IPS DF 4.7 (cell line): ENCODE measurements at regions not wholly inside any gene's neighbourhood (a gene's known extent, or its start where the extent isn't known, plus 50 kb on each side); places are given as distances from the start of the nearest gene placed in this dataset.
"Not testable (repeated sequence)": the region's sequence is repeated elsewhere in the genome, so short reads cannot be mapped to it uniquely, and the experiment has no call there.

ENCODE experiments used
- DNase-seq: peaks from one replicate; pipeline ENCODE4 v3.0.0-alpha.2; 2013; ENCODE audit warnings: low spot score; ENCODE audit errors: extremely low read depth

DNA sequence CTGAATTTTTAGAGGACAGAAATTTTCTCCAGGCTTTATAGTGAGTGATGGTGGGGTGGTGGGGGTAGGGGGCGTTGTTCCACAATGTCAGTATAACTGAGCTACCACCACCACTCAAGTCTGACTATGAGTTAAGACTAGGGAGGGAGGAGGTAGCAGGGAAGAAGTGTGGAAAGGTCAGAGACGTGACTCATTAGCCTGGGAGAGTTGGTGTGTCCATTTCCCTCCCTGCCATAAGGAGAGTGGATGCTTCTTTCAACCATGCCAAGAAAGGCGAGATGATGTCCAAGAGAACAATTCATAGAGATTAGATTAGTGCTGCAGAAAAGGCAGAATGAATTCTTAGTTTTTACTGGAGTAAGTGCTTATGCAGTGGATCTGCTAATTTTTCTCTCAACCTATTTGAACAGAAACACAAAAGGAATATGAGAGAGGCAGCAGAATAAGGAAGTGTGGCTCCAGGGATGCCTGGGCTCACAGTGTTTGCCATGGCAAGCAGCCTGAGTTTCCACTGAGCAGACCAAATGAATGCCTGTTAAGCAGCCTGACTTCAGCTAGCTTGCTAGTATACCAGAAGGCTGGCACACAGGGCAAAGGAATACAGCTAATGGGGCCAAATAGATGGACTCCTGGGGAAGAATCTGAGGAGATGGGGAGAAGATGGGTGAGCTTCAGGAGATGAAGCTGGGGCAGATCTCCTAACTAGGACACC is 708.9 kb downstream of the NTRK3 start:
- DNase-seq = no peak

DNA sequence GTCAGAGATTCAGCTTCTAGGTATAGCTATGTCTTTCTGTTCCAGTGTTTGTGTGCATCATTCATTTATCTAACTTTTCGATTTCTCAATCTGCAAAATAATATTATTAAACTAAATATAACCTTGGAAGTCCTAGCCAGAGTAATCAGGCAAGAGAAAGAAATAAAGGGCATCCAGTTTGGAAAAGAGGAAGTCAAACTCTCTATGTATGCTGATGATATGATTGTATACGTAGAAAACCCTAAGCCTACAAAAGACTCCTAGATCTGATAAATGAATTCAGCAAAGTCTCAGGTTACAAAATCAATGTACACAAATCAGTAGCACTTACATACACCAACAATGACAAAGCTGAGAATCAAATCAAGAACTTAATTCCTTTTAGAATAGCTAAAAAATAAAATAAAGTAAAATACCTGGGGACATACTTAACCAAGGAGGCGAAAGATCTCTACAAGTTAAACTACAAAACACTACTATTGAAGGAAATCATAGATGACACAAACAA is 718.2 kb downstream of the NTRK3 start:
- no peak for DNase-seq

DNA sequence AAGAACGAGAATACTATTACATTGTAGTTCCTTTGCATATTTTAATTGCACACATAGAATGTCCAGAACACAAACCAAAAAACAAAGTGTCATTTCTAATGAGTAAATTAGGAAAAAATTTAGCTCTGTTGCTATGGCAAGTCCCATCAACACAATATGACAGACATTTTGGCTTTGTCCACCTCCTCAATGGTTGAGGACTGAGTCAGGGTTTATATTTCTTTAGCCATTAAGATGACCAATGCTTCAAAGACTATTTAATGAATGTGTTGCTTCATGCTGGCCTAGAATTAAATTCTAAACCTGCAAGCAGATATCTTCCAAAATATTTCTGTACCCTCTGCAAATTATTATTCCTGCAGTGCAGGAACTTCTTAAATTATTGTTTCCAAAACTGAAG is 719.2 kb downstream of the NTRK3 start:
- no peak for DNase-seq

DNA sequence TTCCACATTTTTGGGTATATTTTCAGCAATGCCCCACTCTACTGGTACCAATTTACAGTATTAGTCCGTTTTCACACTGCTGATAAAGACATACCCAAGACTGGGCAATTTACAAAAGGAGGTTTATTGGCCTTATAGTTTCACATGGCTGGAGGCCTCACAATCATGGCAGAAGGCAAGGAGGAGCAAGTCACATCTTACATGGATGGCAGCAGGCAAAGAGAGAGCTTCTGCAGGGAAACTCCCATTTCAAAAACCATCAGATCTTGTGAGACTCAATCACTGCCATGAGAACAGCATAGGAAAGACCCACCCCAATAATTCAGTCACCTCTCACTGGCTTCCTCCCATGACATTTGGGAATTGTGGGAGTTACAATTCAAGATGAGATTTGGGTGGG is 722.9 kb downstream of the NTRK3 start:
- DNase-seq = not testable (repeated sequence)

GRCh38 chr15:87528873-87529272 is 727.7 kb downstream of the NTRK3 start:
- no peak for DNase-seq

- DNase-seq = no peak
These were observed 728.7 kb downstream of the NTRK3 start for GRCh38 chr15:87527875-87528274.

DNA sequence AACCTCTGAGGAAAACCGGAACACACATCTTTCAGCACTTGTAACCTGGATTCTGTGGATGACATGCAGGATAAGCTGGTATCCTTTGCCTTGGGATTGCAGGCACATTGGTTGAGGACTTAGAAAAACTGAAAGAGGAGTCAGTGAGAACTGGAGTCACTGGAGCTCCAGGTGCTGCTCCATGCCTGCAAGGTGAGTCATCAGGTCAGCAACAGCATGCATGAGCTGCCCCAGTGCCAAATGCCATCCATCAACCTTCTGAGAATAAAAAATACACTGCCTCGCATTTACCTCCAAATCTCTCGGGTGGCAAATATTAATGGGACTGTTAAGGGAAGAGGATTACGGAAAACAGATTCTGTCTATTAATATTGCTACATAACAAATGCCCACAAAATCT is 729.1 kb downstream of the NTRK3 start:
- no peak for DNase-seq

- DNase-seq = no peak
These were observed 733.0 kb downstream of the NTRK3 start for GRCh38 chr15:87523516-87523915.

GRCh38 chr15:87522997-87523396 is 733.5 kb downstream of the NTRK3 start:
- DNase-seq = no peak

DNA sequence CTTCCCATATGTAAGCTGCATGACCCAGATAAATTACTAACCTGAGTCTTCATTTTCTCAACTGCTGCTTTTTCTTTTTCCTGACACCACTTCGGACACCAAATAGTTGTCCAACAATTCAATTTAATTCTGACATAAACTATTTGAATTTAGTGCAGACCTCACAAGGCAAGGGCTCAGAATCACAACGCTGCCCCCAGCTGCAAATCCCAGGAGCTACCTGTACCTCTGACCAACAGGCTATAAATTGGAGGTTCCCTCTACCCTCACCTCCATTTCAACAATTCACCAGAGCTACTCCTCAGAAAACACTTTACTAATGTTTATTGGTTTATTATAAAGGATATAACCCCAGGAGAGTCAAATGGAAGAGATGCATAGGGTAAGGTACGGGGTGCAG is 737.6 kb downstream of the NTRK3 start:
- no peak for DNase-seq

GRCh38 chr15:87508086-87508485 is 748.5 kb downstream of the NTRK3 start:
- no peak for DNase-seq

- DNase-seq = no peak
These were observed 754.4 kb downstream of the NTRK3 start for GRCh38 chr15:87502173-87502572.

- DNase-seq = no peak
These were observed 756.3 kb downstream of the NTRK3 start for GRCh38 chr15:87500240-87500639.

- DNase-seq = no peak
These were observed 758.0 kb downstream of the NTRK3 start for GRCh38 chr15:87498560-87498959.

GRCh38 chr15:87496795-87497194 is 759.7 kb downstream of the NTRK3 start:
- DNase-seq = no peak

GRCh38 chr15:87496109-87496508 is 760.4 kb downstream of the NTRK3 start:
- DNase-seq = no peak

- DNase-seq = no peak
These were observed 762.7 kb downstream of the NTRK3 start for GRCh38 chr15:87493803-87494202.

GRCh38 chr15:87492321-87492720 is 764.2 kb downstream of the NTRK3 start:
- no peak for DNase-seq

- no peak for DNase-seq
These were observed 765.9 kb downstream of the NTRK3 start for GRCh38 chr15:87490666-87491065.

GRCh38 chr15:87489902-87490665 is 766.5 kb downstream of the NTRK3 start:
- DNase-seq = no peak

DNA sequence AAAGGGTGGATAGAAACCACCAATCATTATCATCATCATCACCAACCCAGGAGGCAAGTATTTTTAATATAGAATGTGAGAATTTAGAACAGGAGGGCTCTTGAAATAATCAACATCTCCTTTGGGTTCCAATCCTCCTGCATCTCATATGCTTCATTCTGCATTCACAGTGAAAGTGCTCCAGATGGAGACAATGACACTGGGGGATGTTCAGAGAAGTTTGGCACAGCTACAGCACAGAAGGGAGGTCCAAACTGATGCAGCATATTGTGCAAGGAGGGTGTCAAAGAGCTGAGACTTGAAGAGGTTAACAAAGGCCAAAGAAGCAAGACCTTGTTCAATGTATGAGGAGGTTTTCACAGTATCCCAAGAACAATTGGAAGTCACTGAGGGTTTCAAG is 767.1 kb downstream of the NTRK3 start:
- DNase-seq = no peak

- DNase-seq = no peak
These were observed 769.1 kb downstream of the NTRK3 start for GRCh38 chr15:87487484-87487883.

GRCh38 chr15:87483468-87483867 is 773.1 kb downstream of the NTRK3 start:
- no peak for DNase-seq
